Breast epithelium (tissue), 3 donors: ENCODE measurements at regions not wholly inside any gene's neighbourhood (a gene's known extent, or its start where the extent isn't known, plus 50 kb on each side); places are given as distances from the start of the nearest gene placed in this dataset.

Experiments used
- POLR2A ChIP-seq: fragments of 450-650 bp; IDR thresholded peaks from one replicate; pipeline ENCODE4 v1.6.1; 2016; ENCODE audit warnings: antibody characterized with exemption, mild to moderate bottlenecking, moderate library complexity
- TF ChIP-seq, protein P1 (sequence below), 3 donors: fragments of 450-650 bp; IDR thresholded peaks; one replicate each; pipeline ENCODE4 v1.5.1; 2016 to 2017; ENCODE audit warnings: antibody characterized with exemption in 3 of 3, mild to moderate bottlenecking in 3 of 3, moderate library complexity in 3 of 3

- TF ChIP-seq POLR2A = no peak
- TF ChIP-seq, protein P1, sequence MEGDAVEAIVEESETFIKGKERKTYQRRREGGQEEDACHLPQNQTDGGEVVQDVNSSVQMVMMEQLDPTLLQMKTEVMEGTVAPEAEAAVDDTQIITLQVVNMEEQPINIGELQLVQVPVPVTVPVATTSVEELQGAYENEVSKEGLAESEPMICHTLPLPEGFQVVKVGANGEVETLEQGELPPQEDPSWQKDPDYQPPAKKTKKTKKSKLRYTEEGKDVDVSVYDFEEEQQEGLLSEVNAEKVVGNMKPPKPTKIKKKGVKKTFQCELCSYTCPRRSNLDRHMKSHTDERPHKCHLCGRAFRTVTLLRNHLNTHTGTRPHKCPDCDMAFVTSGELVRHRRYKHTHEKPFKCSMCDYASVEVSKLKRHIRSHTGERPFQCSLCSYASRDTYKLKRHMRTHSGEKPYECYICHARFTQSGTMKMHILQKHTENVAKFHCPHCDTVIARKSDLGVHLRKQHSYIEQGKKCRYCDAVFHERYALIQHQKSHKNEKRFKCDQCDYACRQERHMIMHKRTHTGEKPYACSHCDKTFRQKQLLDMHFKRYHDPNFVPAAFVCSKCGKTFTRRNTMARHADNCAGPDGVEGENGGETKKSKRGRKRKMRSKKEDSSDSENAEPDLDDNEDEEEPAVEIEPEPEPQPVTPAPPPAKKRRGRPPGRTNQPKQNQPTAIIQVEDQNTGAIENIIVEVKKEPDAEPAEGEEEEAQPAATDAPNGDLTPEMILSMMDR (IDR thresholded peaks at IDR 0.05) = no peak
These were observed 225.4 kb upstream of the DAB2 start for GRCh38 chr5:39650008-39650762.
